Heart right ventricle (tissue), 16 donors: ENCODE measurements at regions not wholly inside any gene's neighbourhood (a gene's known extent, or its start where the extent isn't known, plus 50 kb on each side); places are given as distances from the start of the nearest gene placed in this dataset.

ENCODE experiments used
- ATAC-seq, 8 donors: fragments of 200-7000 bp; cut with Tn5 transposase; one replicate each; pipeline ENCODE4 v1.9.1; 2020; ENCODE audit warnings: mild to moderate bottlenecking in 8 of 8, moderate library complexity in 8 of 8, moderate number of reproducible peaks in 1 of 8
- DNase-seq, 2 donors: peaks; one replicate each; pipeline ENCODE4 v3.0.0-alpha.2; 2020
- H3K27ac ChIP-seq, 10 donors: fragments of 200-600 bp; sonication (generic) in 2 of 10; one replicate each; pipeline versions ENCODE4 v1.5.0 to v1.8.0; 2020 to 2022; ENCODE audit warnings: mild to moderate bottlenecking in 3 of 10
- H3K27me3 ChIP-seq, 7 donors: fragments of 200-600 bp; one replicate each; pipeline ENCODE4 v1.8.0; 2021 to 2022; ENCODE audit warnings: mild to moderate bottlenecking in 2 of 7
- H3K36me3 ChIP-seq, 9 donors: fragments of 200-600 bp; sonication (generic) in 1 of 9; one replicate each; pipeline versions ENCODE4 v1.5.0 to v1.8.0; 2020 to 2022; ENCODE audit warnings: mild to moderate bottlenecking in 2 of 9
- H3K4me1 ChIP-seq, 9 donors: fragments of 200-600 bp; sonication (generic) in 1 of 9; one replicate each; pipeline versions ENCODE4 v1.5.0 to v1.8.0; 2020 to 2022; ENCODE audit warnings: mild to moderate bottlenecking in 4 of 9
- H3K4me3 ChIP-seq, 10 donors: fragments of 200-600 bp; sonication (generic) in 2 of 10; one replicate each; pipeline versions ENCODE4 v1.5.0 to v1.8.0; 2020 to 2022; ENCODE audit warnings: mild to moderate bottlenecking in 7 of 10, moderate library complexity in 2 of 10
- H3K9me3 ChIP-seq, 11 donors: fragments of 200-600 bp in 10 of 11; sonication (generic) in 2 of 11; one replicate each; pipeline versions ENCODE4 v1.5.0 to v1.8.0; 2013 to 2022; ENCODE audit warnings: mild to moderate bottlenecking in 2 of 11, control low read depth in 1 of 11, moderate library complexity in 1 of 11
- CTCF ChIP-seq, 9 donors: fragments of 200-600 bp; sonication (generic) in 2 of 9; IDR thresholded peaks; one replicate each; pipeline versions ENCODE4 v1.5.0 to v1.8.0; 2021 to 2022; ENCODE audit warnings: antibody characterized with exemption in 9 of 9, mild to moderate bottlenecking in 5 of 9, moderate library complexity in 1 of 9
- WGBS, 2 donors: extraction: QIAGEN DNeasy Blood & Tissue Kit; methylation state at CpG; one replicate each; pipeline ENCODE4 v1.1.7; 2013; ENCODE audit warnings: inconsistent platforms in 1 of 2; 5-methylcytosine and 5-hydroxymethylcytosine counted together
- intact Hi-C, 10 donors: fragments of 100-400 bp; cut with DNase I; formaldehyde crosslinking; loops; one replicate each; pipeline versions ENCODE4 v1.11.1 to v1.14.2; 2022
- donor health status: Arrhythmogenic right ventricular cardiomyopathy.
- donor health status: ischemic (EF 13 %, LVEDD 7.1; RV severe dilation, severe dysfunction).
- donor health status: healthy with polysubstance abuse.
- donor health status: DM: no; HTN: yes; CAD: no.
- donor health status: DM: no; HTN: no; CAD: no.
- donor health status: ischemic (EF 25% LVEDD 6.9; RV normal size, moderate dysfunction).
- donor health status: ischemic (EF 25% LVEDD 5.7; RV mildly dilated, moderate dysfunction).
- donor health status: healthy.
- donor health status: DM: yes; HTN: yes; CAD: no.
- donor health status: Ischemic cardiomyopathy.
- donor health status: ischemic (EF 35%, LVEDD 5.7; RV mildly dilated, moderate dysfunction).
- donor health status: nonischemic (EF 11% LVEDD 7.7; RV severe dilation, severe dysfunction).
- donor health status: DM: yes; HTN: yes; CAD: no.
- donor health status: PGD.
- donor health status: ischemic (EF 29% LVEDD 5.4; RV normal size, mild dysfunction).
- donor health status: nonischemic (EF 23%, LVEDD 6.1; RV moderate dilation, normal function).

- ATAC-seq: no peak
These were observed 235.9 kb downstream of the SOX2 start for GRCh38 chr3:181947606-181948005.

GRCh38 chr3:181948286-181948685 lies 236.6 kb downstream of the SOX2 start:
- Histone ChIP-seq H3K4me3 (no peak overlapping the region), H3K27me3 (peaks cover 0 to 7% (median 3%) of the 10 kb centered on the region in 7 donors), H3K9me3 (no peaks in the 10 kb centered on the region), H3K36me3 (no peaks in the 10 kb centered on the region), H3K27ac (no peak overlapping the region), H3K4me1 (no peaks in the 10 kb centered on the region)
- DNase-seq (no peak), ATAC-seq (no peak)
- 61 to 68% methylated on average over 2 of the region's 2 CpGs for WGBS, 2 donors
- TF ChIP-seq CTCF (IDR thresholded peaks at IDR 0.05): no peak
- intact Hi-C loops: no loop called here

More at GRCh38 chr3:181947606-181948005, 235.9 kb downstream of the SOX2 start:
- H3K27me3 ChIP-seq: peaks cover 0 to 7% (median 3%) of the 10 kb centered on the region in 7 donors
- 28 to 31% methylated on average over 1 of the region's 1 CpG for WGBS, 2 donors
- no peaks in the 10 kb centered on the region for H3K4me1 ChIP-seq
- no peaks in the 10 kb centered on the region for H3K36me3 ChIP-seq
- H3K9me3 ChIP-seq: no peaks in the 10 kb centered on the region
- H3K27ac ChIP-seq: no peak overlapping the region
- intact Hi-C loops: no loop called here
- TF ChIP-seq CTCF (IDR thresholded peaks at IDR 0.05): no peak
- no peak overlapping the region for H3K4me3 ChIP-seq
- no peak for DNase-seq

DNA sequence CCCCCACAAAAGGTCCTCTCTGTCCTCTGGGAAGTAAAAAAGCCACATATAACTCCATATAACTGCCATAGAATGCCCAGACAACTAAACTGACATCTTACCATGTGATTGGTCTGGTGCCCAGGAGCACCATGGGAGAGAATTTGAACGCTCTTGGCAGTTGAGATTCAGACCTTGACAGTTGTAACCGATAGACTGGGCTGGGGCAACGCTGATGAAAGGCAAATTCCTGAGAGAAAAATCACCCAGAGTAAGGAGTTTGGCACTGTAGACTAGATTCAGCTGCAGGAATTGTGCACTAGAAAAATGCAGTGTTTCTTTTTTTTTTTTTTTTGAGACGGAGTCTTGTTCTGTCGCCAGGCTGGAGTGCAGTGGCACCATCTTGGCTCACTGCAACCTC lies 240.5 kb downstream of the SOX2 start:
- ATAC-seq (no peak), DNase-seq (no peak)
- Histone ChIP-seq H3K9me3 (no peaks in the 10 kb centered on the region), H3K36me3 (no peaks in the 10 kb centered on the region), H3K4me1 (no peaks in the 10 kb centered on the region), H3K4me3 (no peak overlapping the region), H3K27me3 (peaks cover 0 to 7% (median 0%) of the 10 kb centered on the region in 7 donors), H3K27ac (no peak overlapping the region)
- intact Hi-C loops: no loop called here
- no peak for TF ChIP-seq CTCF (IDR thresholded peaks at IDR 0.05)
- 83 to 84% methylated on average over 5 of the region's 5 CpGs for WGBS, 2 donors

GRCh38 chr3:181952929-181953328 lies 241.2 kb downstream of the SOX2 start:
- 61 to 73% methylated on average over 4 of the region's 4 CpGs for WGBS, 2 donors
- ATAC-seq (no peak), DNase-seq (no peak)
- no peaks in the 10 kb centered on the region for H3K9me3 ChIP-seq
- H3K27ac ChIP-seq: no peak overlapping the region
- TF ChIP-seq CTCF (IDR thresholded peaks at IDR 0.05): no peak
- intact Hi-C loops: no loop called here
- H3K36me3 ChIP-seq: no peaks in the 10 kb centered on the region
- peaks cover 0 to 7% (median 0%) of the 10 kb centered on the region in 7 donors for H3K27me3 ChIP-seq
- no peaks in the 10 kb centered on the region for H3K4me1 ChIP-seq
- no peak overlapping the region for H3K4me3 ChIP-seq
